ENCODE measurements at regions not wholly inside any gene's neighbourhood (a gene's known extent, or its start where the extent isn't known, plus 50 kb on each side); places are given as distances from the start of the nearest gene placed in this dataset.
"Not testable (repeated sequence)": the region's sequence is repeated elsewhere in the genome, so short reads cannot be mapped to it uniquely, and the experiment has no call there.

DNA sequence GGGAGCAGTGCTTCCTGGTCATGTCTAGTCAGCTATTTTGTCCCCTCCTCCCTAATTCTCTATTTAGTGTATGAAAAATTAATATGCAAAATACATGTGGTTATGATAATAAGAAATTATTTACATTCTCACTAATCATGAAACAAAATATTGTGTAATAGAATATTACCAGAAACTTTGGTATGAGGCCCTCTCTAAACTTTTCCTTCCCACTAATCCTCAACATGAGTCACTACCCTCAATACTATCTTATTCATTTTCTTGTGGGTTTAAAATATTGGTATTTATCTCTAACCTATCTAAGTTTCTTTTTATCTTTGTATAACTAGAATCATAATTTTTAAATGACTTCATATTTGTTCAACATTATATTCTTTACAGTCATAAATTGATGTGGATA lies 545.9 kb upstream of the PTPRD start:
- DNase-seq, result no peak

- no peak for DNase-seq
Observed at GRCh38 chr9:11159318-11159862, 546.6 kb upstream of the PTPRD start.

GRCh38 chr9:11163843-11164242 lies 551.0 kb upstream of the PTPRD start:
- DNase-seq, result no peak

DNA sequence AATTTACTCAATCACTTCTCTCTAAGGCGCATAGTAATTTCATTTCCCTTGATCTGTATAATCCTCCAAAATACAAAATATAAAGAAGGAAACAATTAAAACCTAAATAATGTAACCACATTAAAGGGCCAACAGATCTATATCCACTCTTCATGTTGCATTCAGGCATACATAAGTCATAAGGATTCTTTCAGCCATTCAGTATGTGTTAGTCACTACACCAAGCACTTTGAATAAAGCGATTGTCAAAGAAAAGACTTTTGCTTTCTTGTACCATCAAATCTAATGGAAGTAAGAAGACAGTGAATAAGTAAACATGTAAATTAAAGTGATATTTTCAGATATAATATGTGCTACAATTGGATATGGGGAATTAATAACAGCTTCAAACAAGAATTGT lies 569.2 kb upstream of the PTPRD start:
- DNase-seq, result no peak

DNA sequence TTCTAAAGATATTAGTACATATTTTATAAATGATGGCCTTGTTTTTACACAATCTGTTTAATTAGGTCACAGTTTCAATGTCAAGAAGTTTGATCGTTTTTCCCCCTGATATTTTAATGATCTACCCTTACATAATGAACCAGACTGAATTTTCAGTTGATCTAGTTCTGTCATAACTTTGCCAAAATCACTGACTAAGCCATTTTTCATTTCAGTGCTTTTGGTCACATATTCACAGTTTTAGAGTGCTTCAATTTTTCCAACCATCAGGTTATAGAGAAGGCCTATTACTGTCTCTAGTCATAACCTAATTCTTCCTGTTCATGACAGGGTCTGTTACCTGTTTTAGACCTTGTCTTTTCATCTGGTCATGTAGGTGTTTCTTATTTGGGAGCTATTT lies 577.9 kb upstream of the PTPRD start:
- DNase-seq, result no peak

DNA sequence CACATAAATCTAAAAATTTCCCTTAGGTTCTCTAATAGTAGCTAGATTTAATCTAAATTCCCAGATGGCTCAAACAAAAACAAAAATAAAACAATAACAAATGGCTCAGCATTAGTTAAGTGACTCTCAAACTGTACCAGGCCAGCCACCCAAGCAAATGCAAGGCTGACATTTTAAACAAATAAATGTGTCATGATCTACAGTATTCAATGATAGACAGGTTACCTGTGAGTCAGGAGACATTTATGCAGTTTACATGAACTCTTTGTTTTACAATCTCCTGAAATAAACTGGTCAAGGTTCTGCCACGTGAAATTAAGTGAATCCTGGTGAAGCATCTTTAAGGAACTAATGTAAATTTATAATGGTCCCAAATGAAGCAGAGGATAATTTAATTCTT lies 580.2 kb upstream of the PTPRD start:
- DNase-seq, result no peak

GRCh38 chr9:11194246-11194645 lies 581.4 kb upstream of the PTPRD start:
- peak; percentile 95 for DNase-seq

DNA sequence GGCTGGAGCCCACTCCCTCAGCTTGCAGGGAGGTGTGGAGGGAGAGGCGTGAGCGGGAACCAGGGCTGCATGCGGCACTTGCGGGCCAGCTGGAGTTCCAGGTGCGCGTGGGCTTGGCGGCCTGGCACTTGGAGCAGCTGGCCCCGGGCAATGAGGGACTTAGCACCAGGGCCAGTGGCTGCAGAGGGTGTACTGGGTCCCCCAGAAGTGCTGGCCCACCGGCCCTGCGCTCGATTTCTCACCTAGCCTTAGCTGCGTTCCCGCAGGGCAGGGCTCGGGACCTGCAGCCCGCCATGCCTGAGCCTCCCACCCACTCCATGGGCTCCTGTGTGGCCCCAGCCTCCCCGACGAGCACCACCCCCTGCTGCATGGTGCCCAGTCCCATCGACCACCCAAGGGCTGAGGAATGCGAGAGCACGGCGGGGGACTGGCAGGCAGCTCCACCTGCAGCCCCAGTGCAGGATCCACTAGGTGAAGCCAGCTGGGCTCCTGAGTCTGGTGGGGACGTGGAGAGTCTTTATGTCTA lies 584.1 kb upstream of the PTPRD start:
- DNase-seq, result not testable (repeated sequence)

GRCh38 chr9:11199335-11199734 lies 586.5 kb upstream of the PTPRD start:
- DNase-seq, result peak; percentile 98

GRCh38 chr9:11204521-11204920 lies 591.7 kb upstream of the PTPRD start:
- DNase-seq, result no peak

GRCh38 chr9:11206925-11207324 lies 594.1 kb upstream of the PTPRD start:
- no peak for DNase-seq

GRCh38 chr9:11233696-11234095 lies 620.9 kb upstream of the PTPRD start:
- no peak for DNase-seq

DNA sequence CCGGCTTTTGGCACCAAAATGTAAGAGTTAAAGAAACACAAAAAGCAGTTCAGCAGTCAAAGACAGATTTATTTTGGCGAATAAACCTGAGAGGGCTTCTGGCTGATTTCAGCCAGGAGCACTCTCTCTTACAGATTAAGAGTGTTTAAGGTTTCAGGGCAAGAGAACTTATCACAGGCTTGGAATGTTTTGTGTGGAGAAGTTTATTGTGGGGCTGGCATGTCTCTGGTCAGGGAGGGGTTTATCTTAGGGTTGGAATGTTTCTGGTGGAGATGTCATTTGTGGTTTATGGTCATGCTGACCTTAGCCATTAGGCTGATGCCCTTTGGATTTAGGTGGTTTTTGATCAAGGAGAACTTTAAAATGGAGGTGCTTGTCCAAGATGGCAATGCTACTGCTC lies 622.3 kb upstream of the PTPRD start:
- no peak for DNase-seq

GRCh38 chr9:11241779-11242178 lies 629.0 kb upstream of the PTPRD start:
- no peak for DNase-seq

DNA sequence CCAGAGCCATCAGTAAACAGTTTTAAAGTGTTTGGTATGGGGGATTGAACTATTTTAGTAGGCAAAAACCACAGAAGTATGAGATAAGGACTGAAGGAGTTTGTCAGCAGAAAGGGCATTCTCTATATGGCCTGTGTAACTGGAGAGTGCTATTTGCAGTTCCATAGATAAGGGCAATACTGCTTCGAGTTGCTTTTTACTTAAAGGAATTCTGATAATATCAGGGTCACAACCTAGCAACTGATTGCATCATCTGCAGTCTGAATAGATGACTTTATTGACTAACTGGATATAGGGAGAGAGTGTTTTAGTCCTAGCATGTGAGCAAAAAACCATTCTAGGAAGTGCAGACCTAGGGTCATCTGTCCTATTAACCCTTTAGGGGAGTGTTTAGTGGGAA lies 645.2 kb upstream of the PTPRD start:
- DNase-seq, result no peak

DNA sequence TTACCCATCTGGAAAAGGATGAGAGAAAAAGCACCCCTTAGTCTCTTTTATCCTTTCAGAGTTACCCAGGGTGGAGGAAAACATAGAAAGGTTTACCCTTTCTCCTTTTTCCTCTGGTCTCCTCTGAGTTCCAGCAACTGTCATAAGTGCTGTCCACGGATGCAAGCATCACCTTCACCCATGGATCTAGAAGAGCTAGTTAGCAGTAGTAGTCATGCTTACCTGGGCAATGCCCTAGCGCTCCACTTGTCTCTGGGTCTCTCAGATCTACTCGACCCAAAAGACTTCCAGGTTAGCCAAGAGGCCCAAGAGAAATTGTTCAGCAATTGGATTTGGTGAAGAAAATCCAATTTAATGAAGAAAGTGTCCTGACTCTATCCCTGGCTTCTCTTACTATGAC lies 656.2 kb upstream of the PTPRD start:
- no peak for DNase-seq

DNA sequence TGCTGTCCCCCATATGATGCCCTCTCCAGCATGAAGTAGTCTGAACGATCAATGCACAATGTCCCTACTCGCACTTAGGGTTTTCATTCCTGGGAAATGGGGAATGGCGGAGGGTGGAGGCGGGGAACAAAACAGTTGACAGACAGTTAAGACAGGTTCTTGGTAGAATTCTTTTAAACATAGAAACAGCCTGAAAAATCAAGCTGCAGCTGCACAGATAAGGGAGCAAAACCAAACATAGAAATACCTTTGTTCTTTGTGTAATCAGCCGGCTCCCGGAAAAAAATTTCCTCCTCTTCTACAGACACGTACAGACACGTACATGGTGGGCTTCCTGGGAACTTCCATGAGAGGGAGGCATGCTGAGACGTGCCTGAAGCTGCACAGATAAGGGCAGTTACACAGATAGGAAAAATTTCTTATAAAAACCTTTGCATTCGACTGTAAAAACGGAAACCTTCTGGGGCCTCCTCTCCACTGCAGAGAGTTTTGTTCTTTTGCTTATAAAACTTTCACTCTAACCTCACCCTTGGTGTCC lies 662.4 kb upstream of the PTPRD start:
- DNase-seq, result no peak

- no peak for DNase-seq
Observed at GRCh38 chr9:11312966-11313365, 700.2 kb upstream of the PTPRD start.

DNA sequence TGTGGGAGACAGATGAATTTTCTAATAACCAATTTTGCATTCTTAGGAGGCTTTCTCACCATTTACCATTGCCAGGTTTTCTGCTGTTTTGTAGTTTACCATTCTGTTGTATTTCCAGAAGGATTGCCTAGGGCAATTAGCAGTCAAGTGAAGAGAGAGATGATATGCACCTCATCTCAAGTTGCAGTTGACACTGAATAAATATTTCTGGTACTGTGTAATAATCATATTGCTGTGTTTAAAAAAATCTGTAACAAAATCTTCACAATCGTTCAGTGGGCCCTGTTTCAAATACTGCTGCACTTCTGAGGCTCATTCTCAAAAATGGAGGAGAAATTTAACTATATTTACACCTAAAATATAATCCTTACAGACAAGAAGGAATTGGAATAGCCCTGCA lies 706.1 kb upstream of the PTPRD start:
- peak; percentile 39 for DNase-seq

DNA sequence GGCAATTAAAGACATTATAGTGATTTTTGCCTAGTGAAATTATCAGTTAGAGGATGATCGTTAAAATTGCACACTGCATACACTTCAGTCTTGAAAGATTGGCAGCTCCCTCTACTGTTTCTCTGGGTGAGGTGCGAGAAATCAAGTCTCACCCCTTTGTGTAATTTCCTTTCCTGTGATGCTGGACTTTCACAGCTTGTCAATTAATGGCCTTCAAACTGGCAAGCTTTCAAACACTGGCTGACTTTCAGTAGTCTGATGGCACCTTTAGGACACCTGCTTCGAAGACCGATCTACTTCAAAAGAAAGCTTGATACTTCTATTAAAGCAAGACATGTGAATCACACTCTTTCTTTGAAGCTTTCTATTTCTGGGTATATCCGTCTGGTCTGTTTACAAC lies 706.7 kb upstream of the PTPRD start:
- peak; percentile 74 for DNase-seq

- no peak for DNase-seq
Observed at GRCh38 chr9:11320989-11321388, 708.2 kb upstream of the PTPRD start.

- no peak for DNase-seq
Observed at GRCh38 chr9:11323457-11323856, 710.7 kb upstream of the PTPRD start.

DNA sequence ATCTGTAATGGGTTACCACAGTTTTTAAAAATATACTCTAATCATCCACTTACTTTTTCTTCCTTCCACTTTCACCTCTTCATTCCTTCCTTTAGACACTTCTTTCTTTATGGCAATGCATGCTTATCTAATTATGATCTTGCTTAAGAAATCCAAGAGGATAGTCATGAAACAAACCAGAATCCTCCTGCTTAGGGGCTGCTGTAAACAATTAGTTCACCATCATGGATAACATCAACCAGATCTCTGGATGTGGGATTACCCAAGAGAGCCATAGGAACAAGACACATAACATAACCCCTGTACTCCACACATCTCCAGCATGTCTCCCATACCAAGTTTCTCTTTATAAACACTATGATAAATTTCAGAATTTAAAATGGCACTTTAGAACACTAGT lies 713.4 kb upstream of the PTPRD start:
- no peak for DNase-seq

- no peak for DNase-seq
Observed at GRCh38 chr9:11328326-11328725, 715.5 kb upstream of the PTPRD start.

DNA sequence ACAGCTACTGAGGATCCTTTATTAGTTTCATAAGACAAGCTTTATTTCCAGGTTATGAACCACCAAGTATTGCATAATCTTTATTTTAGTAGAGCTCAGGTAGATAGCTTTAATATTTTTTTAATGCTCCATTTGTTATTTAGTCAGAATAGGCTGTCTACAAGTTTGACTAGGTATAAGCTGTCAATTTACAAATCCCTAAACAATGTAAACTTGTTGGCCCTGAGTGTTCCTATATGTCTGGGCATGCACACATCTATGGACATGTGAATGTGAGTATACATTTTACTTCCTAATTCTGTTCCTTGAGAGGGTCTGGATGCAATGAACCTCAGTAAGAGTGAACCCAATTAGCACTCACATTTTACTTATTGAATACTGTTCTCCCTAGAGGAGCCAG lies 722.2 kb upstream of the PTPRD start:
- DNase-seq, result no peak
